OCI-LY1 (cell line): ENCODE measurements at regions not wholly inside any gene's neighbourhood (a gene's known extent, or its start where the extent isn't known, plus 50 kb on each side); places are given as distances from the start of the nearest gene placed in this dataset.

Experiments used
- EZH2 ChIP-seq: fragments of 200-600 bp; sonication (generic), shearing (Covaris generic); IDR thresholded peaks from 2 replicates; pipeline ENCODE4 v1.8.0; 2017; ENCODE audit warnings: borderline replicate concordance, mixed run types, mild to moderate bottlenecking, antibody characterized with exemption, low read length, moderate library complexity, mixed read lengths
- TF ChIP-seq, protein P1 (sequence below): fragments of 200-600 bp; sonication (generic), shearing (Covaris generic); IDR thresholded peaks from 2 replicates; pipeline ENCODE4 v1.5.1; 2017; ENCODE audit warnings: mild to moderate bottlenecking, antibody characterized with exemption, low read length, moderate library complexity, mixed read lengths

DNA sequence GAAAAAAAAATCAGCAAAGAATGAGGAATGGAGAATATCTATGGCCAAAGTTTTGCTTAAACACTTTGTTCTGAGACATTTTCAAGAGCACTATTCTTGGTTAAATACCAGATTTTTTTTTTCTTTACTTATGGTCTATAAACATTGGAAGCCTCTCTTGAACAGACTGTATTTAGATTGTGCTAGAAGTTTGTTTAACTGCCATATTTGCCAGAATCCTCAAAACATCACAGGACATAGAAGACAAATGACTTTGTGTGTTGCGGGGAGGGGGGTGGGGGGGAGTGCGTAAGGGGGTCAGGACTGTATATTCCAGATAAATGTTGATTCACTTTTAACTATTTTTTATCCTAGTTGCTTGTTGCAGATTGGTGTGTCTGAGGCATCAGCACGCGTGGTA lies 262.0 kb downstream of the MEIS1 start:
- TF ChIP-seq EZH2 = no peak
- TF ChIP-seq, protein P1, sequence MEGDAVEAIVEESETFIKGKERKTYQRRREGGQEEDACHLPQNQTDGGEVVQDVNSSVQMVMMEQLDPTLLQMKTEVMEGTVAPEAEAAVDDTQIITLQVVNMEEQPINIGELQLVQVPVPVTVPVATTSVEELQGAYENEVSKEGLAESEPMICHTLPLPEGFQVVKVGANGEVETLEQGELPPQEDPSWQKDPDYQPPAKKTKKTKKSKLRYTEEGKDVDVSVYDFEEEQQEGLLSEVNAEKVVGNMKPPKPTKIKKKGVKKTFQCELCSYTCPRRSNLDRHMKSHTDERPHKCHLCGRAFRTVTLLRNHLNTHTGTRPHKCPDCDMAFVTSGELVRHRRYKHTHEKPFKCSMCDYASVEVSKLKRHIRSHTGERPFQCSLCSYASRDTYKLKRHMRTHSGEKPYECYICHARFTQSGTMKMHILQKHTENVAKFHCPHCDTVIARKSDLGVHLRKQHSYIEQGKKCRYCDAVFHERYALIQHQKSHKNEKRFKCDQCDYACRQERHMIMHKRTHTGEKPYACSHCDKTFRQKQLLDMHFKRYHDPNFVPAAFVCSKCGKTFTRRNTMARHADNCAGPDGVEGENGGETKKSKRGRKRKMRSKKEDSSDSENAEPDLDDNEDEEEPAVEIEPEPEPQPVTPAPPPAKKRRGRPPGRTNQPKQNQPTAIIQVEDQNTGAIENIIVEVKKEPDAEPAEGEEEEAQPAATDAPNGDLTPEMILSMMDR = no peak
